ENCODE measurements at regions not wholly inside any gene's neighbourhood (a gene's known extent, or its start where the extent isn't known, plus 50 kb on each side); places are given as distances from the start of the nearest gene placed in this dataset.
"Not testable (repeated sequence)": the region's sequence is repeated elsewhere in the genome, so short reads cannot be mapped to it uniquely, and the experiment has no call there.

GRCh38 chr4:117577686-117578311 lies 456.5 kb upstream of the NDST3 start:
- no peak for DNase-seq

- no peak for DNase-seq
These were observed 445.5 kb upstream of the NDST3 start for GRCh38 chr4:117588771-117589170.

GRCh38 chr4:117596917-117597480 lies 437.3 kb upstream of the NDST3 start:
- DNase-seq, result no peak

- not testable (repeated sequence) for DNase-seq
These were observed 434.9 kb upstream of the NDST3 start for GRCh38 chr4:117599393-117599792.

GRCh38 chr4:117600936-117601335 lies 433.4 kb upstream of the NDST3 start:
- not testable (repeated sequence) for DNase-seq

- DNase-seq, result no peak
These were observed 423.5 kb upstream of the NDST3 start for GRCh38 chr4:117610706-117611308.

GRCh38 chr4:117621673-117622072 lies 412.6 kb upstream of the NDST3 start:
- DNase-seq, result no peak

GRCh38 chr4:117623326-117623725 lies 411.0 kb upstream of the NDST3 start:
- DNase-seq, result no peak

- DNase-seq, result no peak
These were observed 407.6 kb upstream of the NDST3 start for GRCh38 chr4:117626664-117627063.

- no peak for DNase-seq
These were observed 399.6 kb upstream of the NDST3 start for GRCh38 chr4:117634716-117635115.

- DNase-seq, result no peak
These were observed 396.9 kb upstream of the NDST3 start for GRCh38 chr4:117637347-117637746.

GRCh38 chr4:117640836-117641235 lies 393.4 kb upstream of the NDST3 start:
- DNase-seq, result no peak

GRCh38 chr4:117641519-117641918 lies 392.8 kb upstream of the NDST3 start:
- DNase-seq, result no peak

GRCh38 chr4:117654079-117654478 lies 380.2 kb upstream of the NDST3 start:
- DNase-seq, result no peak

GRCh38 chr4:117660668-117661067 lies 373.6 kb upstream of the NDST3 start:
- no peak for DNase-seq

GRCh38 chr4:117661091-117662072 lies 372.9 kb upstream of the NDST3 start:
- DNase-seq, result no peak

GRCh38 chr4:117664706-117665444 lies 369.4 kb upstream of the NDST3 start:
- DNase-seq, result no peak

- no peak for DNase-seq
These were observed 358.1 kb upstream of the NDST3 start for GRCh38 chr4:117676153-117676552.

GRCh38 chr4:117678861-117679260 lies 355.4 kb upstream of the NDST3 start:
- no peak for DNase-seq

GRCh38 chr4:117691572-117692351 lies 342.5 kb upstream of the NDST3 start:
- DNase-seq, result no peak

GRCh38 chr4:117692538-117692937 lies 341.7 kb upstream of the NDST3 start:
- no peak for DNase-seq

GRCh38 chr4:117699595-117699994 lies 334.7 kb upstream of the NDST3 start:
- no peak for DNase-seq
